GM12801 (cell line): ENCODE measurements at regions not wholly inside any gene's neighbourhood (a gene's known extent, or its start where the extent isn't known, plus 50 kb on each side); places are given as distances from the start of the nearest gene placed in this dataset.

Source experiments
- TF ChIP-seq, protein P1 (sequence below): IDR thresholded peaks from one replicate; pipeline ENCODE4 v1.5.1; 2011; ENCODE audit warnings: control low read depth; ENCODE audit not compliant: insufficient read length; ENCODE audit errors: extremely low read depth

- TF ChIP-seq, protein P1, sequence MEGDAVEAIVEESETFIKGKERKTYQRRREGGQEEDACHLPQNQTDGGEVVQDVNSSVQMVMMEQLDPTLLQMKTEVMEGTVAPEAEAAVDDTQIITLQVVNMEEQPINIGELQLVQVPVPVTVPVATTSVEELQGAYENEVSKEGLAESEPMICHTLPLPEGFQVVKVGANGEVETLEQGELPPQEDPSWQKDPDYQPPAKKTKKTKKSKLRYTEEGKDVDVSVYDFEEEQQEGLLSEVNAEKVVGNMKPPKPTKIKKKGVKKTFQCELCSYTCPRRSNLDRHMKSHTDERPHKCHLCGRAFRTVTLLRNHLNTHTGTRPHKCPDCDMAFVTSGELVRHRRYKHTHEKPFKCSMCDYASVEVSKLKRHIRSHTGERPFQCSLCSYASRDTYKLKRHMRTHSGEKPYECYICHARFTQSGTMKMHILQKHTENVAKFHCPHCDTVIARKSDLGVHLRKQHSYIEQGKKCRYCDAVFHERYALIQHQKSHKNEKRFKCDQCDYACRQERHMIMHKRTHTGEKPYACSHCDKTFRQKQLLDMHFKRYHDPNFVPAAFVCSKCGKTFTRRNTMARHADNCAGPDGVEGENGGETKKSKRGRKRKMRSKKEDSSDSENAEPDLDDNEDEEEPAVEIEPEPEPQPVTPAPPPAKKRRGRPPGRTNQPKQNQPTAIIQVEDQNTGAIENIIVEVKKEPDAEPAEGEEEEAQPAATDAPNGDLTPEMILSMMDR, result no peak
Measured at GRCh38 chr15:53059273-53060043, 269.3 kb upstream of the ONECUT1 start.

DNA sequence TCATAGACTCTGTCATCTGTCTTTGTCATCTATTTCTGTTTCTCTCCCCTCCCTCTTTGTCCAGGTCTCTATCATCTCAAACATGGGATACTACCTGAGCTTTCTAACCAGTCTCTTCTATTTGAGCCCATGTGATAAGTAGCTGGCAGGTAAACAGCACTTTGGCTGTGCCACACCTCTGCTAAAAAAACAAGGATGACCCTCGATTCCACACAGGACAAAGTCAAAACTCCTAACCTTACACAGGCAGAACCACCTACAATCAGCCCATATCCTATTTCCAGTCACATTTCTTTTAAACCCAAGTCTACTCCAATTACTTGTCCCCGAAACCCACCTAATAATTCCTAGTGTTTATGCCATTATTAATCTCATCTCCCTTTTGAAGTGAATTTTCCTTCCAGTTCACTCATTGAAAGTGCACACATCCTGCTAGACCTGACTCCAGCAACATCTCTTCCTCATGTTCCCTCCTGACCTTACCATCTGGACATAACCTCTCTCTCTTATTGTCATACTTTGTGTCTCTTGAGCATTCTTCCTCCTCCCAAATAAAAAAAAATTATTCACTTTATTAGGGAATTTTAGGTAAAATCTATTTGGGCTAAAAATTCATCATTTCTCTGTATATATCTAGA is 256.1 kb upstream of the ONECUT1 start:
- TF ChIP-seq, protein P1, result no peak

DNA sequence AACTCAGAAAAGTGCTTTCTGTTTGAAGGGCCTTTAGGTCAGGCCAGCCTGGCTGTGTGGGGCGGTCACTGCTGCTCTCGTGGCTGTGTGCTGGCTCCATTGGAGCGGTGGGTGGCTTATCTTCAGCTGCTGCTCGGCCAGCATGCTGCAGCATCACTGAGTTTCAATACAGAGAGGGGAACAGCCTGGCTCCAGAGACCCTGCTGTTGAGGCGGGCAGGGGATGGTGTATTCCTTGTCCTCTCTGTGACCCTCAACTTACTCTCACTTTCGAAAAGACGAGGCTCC is 248.5 kb upstream of the ONECUT1 start:
- TF ChIP-seq, protein P1, result no peak

GRCh38 chr15:53037904-53038654 is 247.9 kb upstream of the ONECUT1 start:
- TF ChIP-seq, protein P1, result no peak

GRCh38 chr15:53036641-53037040 is 246.5 kb upstream of the ONECUT1 start:
- TF ChIP-seq, protein P1, result no peak

GRCh38 chr15:53034767-53035245 is 244.7 kb upstream of the ONECUT1 start:
- TF ChIP-seq, protein P1, result no peak

GRCh38 chr15:53033709-53034108 is 243.6 kb upstream of the ONECUT1 start:
- TF ChIP-seq, protein P1, result no peak
